ENCODE measurements at regions not wholly inside any gene's neighbourhood (a gene's known extent, or its start where the extent isn't known, plus 50 kb on each side); places are given as distances from the start of the nearest gene placed in this dataset.
"Not testable (repeated sequence)": the region's sequence is repeated elsewhere in the genome, so short reads cannot be mapped to it uniquely, and the experiment has no call there.

DNA sequence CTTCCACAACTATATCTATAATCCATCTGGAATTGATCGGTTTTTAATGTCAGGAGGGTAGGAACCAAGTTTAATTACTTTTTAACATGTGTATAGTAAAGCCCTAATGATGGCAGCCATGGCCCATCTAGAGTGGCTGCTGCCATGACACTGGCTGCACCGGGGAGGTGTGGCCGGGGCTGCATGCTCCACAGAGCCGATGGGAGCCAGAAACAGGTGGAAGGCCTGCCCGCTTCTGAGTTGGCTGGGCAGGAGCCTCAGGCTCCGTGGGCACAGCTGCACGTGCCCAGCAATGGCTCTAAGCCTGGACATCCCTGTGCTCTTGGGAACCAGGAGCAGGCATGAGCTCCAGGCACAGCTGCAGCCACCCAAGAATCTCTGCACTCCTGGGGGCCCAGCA is 73.0 kb downstream of the GBP6 start:
- no peak for DNase-seq (ENCODE audit: low read depth)

DNA sequence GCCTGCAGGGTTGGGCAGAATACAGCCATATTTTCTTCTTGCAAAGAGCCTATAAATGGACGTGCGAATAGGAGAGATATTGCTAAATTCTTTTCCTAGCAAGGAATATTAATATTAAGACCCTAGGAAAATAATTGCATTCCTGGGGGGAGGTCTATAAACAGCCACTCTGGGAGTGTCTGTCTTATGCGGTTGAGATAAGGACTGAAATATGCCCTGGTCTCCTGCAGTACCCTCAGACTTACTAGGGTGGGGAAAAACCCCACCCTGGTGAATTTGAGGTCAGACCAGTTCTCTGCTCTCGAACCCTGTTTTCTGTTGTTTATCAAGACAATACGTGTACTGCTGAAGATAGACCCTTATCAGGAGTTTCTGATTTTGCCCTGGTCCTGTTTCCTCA is 74.4 kb downstream of the GBP6 start:
- not testable (repeated sequence) for DNase-seq (ENCODE audit: low read depth)

DNA sequence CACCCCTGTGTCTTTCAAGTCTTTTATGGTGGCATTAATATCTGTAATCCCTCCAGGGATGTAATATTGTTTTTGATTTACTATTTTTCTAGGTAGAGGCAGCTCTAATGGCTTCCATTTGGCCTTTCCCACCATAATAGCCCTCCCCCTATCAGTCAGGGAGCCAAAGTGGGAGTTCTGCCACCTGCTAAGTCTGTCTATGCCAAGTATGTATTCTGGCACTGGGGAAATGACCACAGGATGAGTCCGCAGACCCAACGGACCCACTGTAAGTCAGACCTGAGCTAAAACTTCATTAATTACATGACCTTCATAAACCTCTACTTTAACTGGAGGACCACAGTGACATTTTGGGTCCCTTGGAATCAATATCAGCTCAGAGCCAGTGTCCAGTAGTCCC is 77.1 kb downstream of the GBP6 start:
- no peak for DNase-seq (ENCODE audit: low read depth)

DNA sequence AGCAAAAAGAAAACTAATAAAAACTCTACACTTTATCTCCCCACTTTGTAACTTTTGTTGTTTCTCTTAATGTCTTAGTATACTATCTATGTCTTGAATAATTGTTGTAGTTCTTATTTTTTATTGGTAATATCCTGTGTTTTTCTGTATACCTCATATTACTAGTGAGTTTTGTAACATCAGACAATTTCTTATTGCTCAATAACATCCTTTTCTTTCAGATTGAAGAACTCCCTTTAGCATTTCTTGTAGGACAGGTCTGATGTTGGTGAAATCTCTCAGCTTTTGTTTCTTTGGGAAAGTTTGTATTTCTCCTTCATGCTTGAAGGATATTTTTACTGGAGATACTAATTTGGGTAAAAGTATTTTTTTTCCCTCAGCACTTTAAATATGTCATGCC is 79.8 kb upstream of the LRRC8B start:
- no peak for DNase-seq (ENCODE audit: low read depth)

DNA sequence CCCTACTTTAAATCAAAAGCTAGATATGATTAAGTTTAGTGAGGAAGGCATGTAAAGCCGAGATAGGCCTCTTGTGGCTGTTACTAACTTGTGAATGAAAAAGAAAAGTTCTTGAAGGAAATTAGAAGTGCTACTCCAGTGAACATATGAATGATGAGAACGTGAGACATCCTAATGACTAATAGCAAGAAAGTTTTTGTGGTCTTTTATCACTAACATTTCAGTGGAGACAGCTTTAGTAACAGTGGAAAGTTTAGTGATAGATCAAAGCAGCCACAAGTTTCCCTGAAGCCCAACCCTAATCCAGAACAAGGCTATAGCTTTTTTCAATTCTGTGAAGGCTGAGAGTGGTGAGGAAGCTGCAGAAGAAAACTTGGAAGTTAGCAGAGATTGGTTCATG is 73.6 kb upstream of the LRRC8B start:
- DNase-seq (ENCODE audit: low read depth): no peak

DNA sequence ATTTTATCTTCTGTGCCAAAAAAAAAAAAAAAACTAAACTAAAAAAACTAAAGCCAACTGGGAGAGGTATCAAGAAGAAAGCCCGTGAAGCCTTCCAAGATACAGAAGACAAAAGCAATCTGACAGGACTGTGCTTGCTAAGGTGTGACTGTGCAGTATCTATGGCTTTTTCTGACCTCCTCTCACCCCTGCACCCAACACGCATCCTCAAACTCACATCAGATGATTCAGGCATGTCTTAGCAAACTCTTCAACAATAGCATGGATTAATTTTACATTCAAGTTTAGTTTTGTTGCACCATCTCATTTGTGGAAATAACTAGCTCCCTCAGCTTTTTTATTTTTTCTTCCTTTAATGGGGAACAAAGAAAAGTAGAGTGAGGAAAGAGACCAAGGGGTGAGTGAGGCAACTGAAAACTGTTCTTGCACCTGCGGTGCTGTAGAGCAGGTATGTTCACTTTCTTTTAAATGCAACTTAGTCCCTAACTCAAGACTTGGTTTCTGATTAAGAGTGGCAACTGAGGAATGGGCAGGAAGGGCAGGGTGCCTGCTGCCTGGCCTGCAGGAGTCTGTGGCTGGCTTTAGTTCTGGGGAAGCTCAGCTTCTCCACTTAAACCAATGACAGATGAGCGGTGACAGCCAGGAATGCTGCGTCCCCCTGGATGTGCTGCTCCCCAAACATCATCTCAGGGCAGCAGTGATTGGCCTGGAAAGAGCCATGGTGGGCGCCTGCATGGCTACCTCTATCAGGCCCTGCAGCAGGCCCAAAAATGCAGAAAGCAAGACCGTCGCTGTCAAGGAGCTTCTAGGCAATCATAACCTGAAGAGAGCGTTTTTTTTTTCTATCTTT is 71.3 kb upstream of the LRRC8B start:
- DNase-seq (ENCODE audit: low read depth): no peak

DNA sequence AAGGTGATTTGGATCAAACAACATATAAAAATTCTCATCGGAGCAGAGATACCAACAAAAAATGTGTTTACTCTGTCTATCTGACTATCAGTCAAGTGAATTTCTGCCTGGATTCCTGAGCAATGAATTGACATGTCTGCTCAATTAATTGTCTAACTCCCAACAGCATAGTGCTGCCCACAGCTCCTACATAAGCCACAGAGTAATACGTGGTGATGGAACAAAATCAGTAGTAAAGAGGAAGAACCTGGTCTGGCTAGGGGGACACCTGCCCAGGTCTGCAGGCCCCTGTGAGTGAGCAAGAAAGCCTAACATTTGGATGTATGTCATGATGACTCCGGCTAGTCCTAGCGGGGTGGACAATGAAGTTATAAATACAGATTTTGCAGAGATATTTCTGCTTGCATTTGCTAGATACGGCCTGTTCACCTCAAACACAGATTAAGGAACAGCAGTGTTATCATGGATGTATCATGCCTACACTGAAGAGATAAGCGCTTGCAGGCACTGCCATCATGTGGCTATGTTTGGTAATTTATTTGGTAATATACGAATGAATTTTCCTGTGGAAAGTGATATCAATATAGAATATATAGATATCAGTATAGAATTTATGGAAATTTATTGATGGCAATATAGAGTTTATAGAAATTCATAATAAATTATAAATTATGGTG is 69.6 kb upstream of the LRRC8B start:
- peak; percentile 19 for DNase-seq (ENCODE audit: low read depth)

DNA sequence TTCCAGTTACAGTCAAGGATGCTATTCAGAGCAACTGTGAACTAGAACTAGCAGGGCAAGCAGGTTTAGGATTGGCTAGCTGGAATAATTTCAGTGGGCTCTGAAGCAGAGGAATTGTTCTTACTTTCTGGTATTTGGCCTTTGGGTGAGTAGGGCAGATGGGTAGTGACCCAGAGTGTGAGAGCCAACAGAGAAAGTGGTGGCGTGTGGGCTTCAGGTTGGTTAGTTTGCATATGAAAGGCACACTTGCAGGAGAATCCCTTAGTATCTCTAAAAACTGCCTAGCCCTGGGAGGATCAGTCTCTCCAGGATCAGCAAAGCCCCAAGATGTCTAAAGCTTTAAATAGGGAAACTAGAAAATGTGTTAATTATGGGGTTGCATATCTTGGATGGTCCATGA is 67.6 kb upstream of the LRRC8B start:
- DNase-seq (ENCODE audit: low read depth): no peak

DNA sequence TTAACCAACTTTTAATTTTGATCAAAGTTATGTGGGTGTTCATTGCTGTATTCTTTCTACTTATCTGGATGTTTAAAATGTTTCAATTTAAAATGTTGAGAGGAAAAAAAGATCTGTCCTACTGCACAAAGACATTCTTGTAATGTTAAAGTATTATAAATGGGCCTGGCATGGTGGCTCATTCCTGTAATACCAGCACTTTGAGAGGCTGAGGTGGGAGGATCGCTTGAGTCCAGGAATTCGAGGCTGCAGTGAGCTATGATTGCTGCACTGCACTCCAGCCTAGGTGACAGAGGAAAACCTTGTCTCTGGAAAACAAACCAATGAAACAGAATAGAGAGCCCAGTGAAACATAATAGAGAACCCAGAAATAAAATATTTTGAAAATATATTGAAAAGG is 65.5 kb upstream of the LRRC8B start:
- DNase-seq (ENCODE audit: low read depth): no peak

DNA sequence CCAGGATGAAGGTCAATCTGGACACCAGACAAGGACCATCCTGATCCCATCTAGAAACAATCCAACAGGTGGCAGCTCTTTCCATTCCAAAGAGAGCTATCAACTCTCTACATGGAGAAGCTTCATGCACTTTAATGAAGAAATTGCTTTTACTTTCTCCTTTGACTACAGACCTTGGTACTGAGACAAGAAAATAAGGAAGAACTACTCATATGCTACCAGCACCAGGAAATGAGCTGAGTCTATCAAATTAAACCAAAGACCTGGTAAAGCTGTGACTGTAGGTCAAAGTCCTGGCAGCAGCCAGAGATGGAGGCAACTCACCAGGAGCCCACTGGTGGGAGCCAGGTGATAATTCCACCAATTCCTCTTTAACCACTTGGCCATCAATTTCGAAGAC is 64.3 kb upstream of the LRRC8B start:
- no peak for DNase-seq (ENCODE audit: low read depth)

DNA sequence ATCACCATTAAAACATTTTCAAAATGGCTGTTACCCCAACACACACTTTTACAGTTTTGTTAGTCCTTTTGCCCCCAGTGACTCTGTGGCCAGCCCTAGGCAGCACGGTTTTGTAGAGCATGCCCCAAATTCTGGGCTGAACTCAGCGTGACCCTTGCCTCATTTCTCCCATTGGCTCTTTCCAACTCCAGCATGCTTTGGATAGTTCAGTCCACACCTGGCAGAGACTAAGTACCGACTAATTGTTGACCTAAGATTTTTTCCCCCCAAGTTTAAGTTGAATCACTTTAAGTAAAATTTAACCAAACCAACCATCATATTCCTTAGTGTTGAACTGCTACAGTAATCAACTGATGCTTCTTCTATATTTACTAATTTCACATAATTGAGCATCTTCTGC is 62.4 kb upstream of the LRRC8B start:
- no peak for DNase-seq (ENCODE audit: low read depth)

DNA sequence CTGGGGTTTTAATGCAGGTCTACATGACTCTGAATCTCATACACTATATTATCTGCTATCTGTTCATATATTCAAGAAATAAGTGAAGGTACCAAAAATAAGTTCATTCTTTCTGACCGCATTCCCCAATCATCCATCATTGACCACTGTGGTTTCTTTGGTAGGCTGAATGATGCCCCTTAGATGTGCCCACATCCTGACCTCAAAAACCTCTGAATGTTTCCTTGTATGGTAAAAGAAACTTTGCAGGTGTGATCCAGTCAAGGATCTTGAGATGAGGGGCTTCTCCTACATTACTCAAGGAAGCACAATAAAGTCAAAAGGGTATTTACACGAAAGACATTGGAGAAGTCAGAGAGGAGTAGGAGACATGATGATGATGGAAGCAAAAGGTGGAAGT is 60.6 kb upstream of the LRRC8B start:
- no peak for DNase-seq (ENCODE audit: low read depth)

DNA sequence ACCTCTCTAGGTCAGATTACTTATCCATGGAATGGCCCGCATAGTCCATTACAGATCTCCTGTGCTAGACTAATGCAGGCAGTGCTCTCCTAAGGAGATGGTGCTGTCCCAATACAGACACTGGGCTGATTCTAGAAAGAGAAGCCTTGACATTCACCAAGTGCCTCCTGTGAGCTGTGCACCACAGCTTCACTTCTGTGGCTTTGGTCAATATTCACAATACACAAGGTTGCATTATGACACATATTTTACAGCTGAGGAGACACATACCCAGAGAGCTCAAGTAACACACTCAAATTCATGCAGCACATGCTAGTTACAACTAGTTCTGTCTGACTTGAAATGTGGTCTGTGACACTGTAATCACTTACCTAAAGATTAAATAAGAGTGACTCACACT is 59.4 kb upstream of the LRRC8B start:
- DNase-seq (ENCODE audit: low read depth): no peak

DNA sequence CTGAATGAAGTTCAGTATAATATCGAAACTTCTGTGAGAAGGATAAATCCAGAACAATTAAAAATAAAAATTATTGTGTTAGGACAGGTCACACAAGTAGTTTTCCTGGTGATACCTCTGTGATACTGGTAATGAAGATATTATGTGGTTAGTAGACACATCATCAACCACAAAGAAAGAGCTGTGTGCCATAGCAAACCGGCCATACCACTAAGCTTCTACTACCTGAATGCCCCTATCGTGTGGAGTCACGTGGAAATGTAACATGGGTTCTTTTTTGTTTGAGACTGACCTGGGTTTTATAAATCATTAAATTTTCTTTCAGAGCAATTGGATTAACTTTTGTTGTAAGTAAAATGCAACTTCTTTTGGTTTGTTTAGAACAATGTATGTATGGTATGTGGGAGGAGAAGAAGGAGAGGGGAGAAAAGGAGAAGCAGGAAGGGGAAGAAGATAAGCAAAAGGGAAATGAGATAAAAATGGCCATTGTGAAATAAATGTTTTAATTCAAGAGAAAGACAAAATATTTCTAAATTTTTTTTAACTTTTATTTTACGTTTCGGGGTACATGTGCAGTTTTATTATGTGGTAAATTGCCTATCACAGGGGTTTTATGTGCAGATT is 58.2 kb upstream of the LRRC8B start:
- DNase-seq (ENCODE audit: low read depth): no peak

DNA sequence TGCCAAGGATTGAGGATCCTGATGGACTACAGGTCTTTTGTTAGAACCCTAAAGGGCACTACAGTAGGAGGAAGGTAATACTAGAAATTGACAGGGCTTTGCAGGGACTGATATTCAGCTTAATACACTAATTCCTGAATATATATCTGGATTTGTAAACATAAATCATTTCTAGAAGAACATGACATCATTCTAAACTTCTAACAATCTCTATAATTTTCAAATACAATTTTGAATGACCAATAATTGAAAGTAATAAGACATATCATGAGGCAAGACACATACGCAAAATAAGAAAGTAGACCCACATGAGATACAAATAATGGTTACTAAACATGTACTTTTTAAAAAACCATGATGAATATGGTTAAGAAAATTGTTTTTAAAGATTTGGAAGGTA is 52.4 kb upstream of the LRRC8B start:
- DNase-seq (ENCODE audit: low read depth): no peak

DNA sequence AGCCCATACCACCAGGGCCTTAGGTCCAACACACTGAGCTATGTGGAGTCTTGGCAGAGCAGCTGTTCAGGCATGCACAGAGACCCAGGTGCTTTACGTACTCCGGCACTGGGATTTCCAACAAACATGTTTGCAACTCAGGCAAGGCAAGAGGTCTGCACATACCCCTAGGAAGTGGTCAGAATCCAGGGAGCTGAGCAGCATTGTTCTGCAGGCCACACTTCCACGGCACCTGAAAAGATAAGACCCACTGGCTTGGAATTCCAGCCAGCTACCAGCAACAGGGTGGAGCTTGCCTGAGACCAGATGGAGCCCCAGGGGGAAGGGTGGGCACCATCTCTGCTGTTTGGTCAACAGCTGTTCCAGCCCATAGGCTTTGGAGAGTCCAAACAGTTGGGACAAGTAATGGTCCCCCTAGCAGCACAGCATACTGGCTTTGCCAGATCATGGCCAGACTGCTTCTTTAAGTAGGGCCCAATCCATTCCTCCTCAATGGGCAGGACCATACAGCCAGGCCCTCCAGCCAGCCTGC is 51.7 kb upstream of the LRRC8B start:
- no peak for DNase-seq (ENCODE audit: low read depth)
